HCT116 (cell line): ENCODE measurements at regions not wholly inside any gene's neighbourhood (a gene's known extent, or its start where the extent isn't known, plus 50 kb on each side); places are given as distances from the start of the nearest gene placed in this dataset.

Source experiments
- ATAC-seq: fragments of 200-7000 bp; cut with Tn5 transposase; 2 replicates; pipeline ENCODE4 v1.9.1; 2020; ENCODE audit warnings: mild to moderate bottlenecking, moderate library complexity
- BruUV-seq: library from RNA; stranded (reverse); fragments of 400-500 nt; replicated peaks from 2 replicates; lab custom pipeline; 2021; lab: Mats Ljungman, UMichigan
- CTCF ChIA-PET: fragments of 300-600 bp; sonication (Branson Sonifier 250); formaldehyde crosslinking; loops from one replicate; lab custom pipeline; 2021; ENCODE audit warnings: antibody characterized with exemption; lab: Charles Lee
- POLR2A ChIA-PET: fragments of 300-600, 350-600 bp; sonication (Branson Sonifier 250); formaldehyde crosslinking; loops from one replicate; lab custom pipeline; 2021; ENCODE audit warnings: antibody characterized with exemption; lab: Charles Lee
- RAD21 ChIA-PET, 2 experiments: fragments of 300-600 bp; sonication (Branson Sonifier 250); formaldehyde crosslinking; loops; one replicate each; lab custom pipeline; 2023; ENCODE audit warnings: low total read pairs in 2 of 2; ENCODE audit not compliant: uncharacterized antibody in 2 of 2, unreplicated experiment in 2 of 2, low non-redundant PET in 1 of 2; lab: Charles Lee
- DNase-seq: peaks from one replicate; pipeline ENCODE4 v3.0.0-alpha.2; 2010; ENCODE audit warnings: low read depth, low spot score
- H2AFZ ChIP-seq: fragments of 200-600 bp; shearing (Covaris generic), sonication (generic); 2 replicates; pipeline ENCODE4 v1.6.1; 2017; ENCODE audit warnings: low read depth, mixed run types, mixed read lengths, antibody characterized with exemption, low read length; ENCODE audit not compliant: poor library complexity, severe bottlenecking
- H3K27ac ChIP-seq: 2 replicates; pipeline ENCODE4 v1.5.1; 2012; ENCODE audit warnings: low read depth, low read length
- H3K27me3 ChIP-seq: fragments of 200-600 bp; sonication (generic); 2 replicates; pipeline ENCODE4 v1.6.1; 2016; ENCODE audit warnings: mixed run types, low read length, mixed read lengths; ENCODE audit not compliant: insufficient read depth
- H3K36me3 ChIP-seq, 2 experiments: fragments of 200-500 bp in 1 of 2; fragments of 200-600 bp in 1 of 2; sonication (Bioruptor generic) in 1 of 2; sonication (generic) in 1 of 2; 2 replicates each; pipeline versions ENCODE4 v1.5.1 to v1.6.1; 2014 to 2016; ENCODE audit warnings: low read length in 2 of 2, inconsistent platforms in 1 of 2, mixed read lengths in 1 of 2, mixed run types in 1 of 2; ENCODE audit not compliant: insufficient read depth in 2 of 2, control insufficient read depth in 1 of 2
- H3K4me1 ChIP-seq, 2 experiments: fragments of 200-600 bp in 1 of 2; sonication (generic) in 1 of 2; 2 replicates each; pipeline versions ENCODE4 v1.5.1 to v1.6.1; 2012 to 2017; ENCODE audit warnings: low read length in 2 of 2, inconsistent platforms in 1 of 2, mild to moderate bottlenecking in 1 of 2, mixed read lengths in 1 of 2, mixed run types in 1 of 2, moderate library complexity in 1 of 2; ENCODE audit not compliant: insufficient read depth in 2 of 2, control insufficient read depth in 1 of 2
- H3K4me2 ChIP-seq: fragments of 200-600 bp; sonication (generic); 2 replicates; pipeline ENCODE4 v1.6.1; 2017; ENCODE audit warnings: mixed run types, low read length, mixed read lengths
- H3K4me3 ChIP-seq, 2 experiments: fragments of 200-600 bp in 1 of 2; sonication (generic) in 1 of 2; replicated peaks in 1 of 2; 2 replicates each; pipeline ENCODE4 v1.5.1; 2011 to 2016; ENCODE audit warnings: low read length in 2 of 2, control low read depth in 1 of 2, low read depth in 1 of 2, mild to moderate bottlenecking in 1 of 2, mixed read lengths in 1 of 2, mixed run types in 1 of 2
- H3K79me2 ChIP-seq: fragments of 200-600 bp; sonication (generic); 2 replicates; pipeline ENCODE4 v1.6.1; 2017; ENCODE audit warnings: mild to moderate bottlenecking, mixed run types, low read length, moderate library complexity, mixed read lengths; ENCODE audit not compliant: insufficient read depth
- H3K9ac ChIP-seq: fragments of 200-600 bp; sonication (generic); 2 replicates; pipeline ENCODE4 v1.6.1; 2016; ENCODE audit warnings: low read length, mixed read lengths
- H3K9me2 ChIP-seq: fragments of 200-600 bp; sonication (generic), shearing (Covaris generic); 2 replicates; pipeline ENCODE4 v1.6.1; 2017; ENCODE audit warnings: mixed run types, mild to moderate bottlenecking, moderate library complexity; ENCODE audit not compliant: insufficient read depth
- H3K9me3 ChIP-seq, 2 experiments: fragments of 200-500 bp in 1 of 2; fragments of 200-600 bp in 1 of 2; sonication (Bioruptor generic) in 1 of 2; sonication (generic) in 1 of 2; 2 replicates each; pipeline ENCODE4 v1.6.1; 2014 to 2017; ENCODE audit warnings: low read length in 2 of 2, mixed read lengths in 2 of 2, inconsistent platforms in 1 of 2, low read depth in 1 of 2, mild to moderate bottlenecking in 1 of 2, mixed run types in 1 of 2, moderate library complexity in 1 of 2; ENCODE audit not compliant: control insufficient read depth in 1 of 2, insufficient read depth in 1 of 2
- H4K20me1 ChIP-seq: fragments of 200-600 bp; sonication (generic), shearing (Covaris generic); 2 replicates; pipeline ENCODE4 v1.6.1; 2017; ENCODE audit warnings: mixed run types, mild to moderate bottlenecking, moderate library complexity; ENCODE audit not compliant: insufficient read depth
- CTCF ChIP-seq, 3 experiments: fragments of 200-600 bp in 1 of 3; sonication (generic) in 1 of 3; IDR thresholded peaks in 2 of 3; conservative IDR thresholded peaks in 1 of 3; 2 replicates each; pipeline ENCODE4 v1.5.1; 2012 to 2017; ENCODE audit warnings: low read depth in 2 of 3, low read length in 2 of 3, antibody characterized with exemption in 1 of 3, borderline replicate concordance in 1 of 3, control low read depth in 1 of 3, mild to moderate bottlenecking in 1 of 3, mixed read lengths in 1 of 3, mixed run types in 1 of 3, moderate library complexity in 1 of 3; ENCODE audit not compliant: insufficient read depth in 1 of 3
- ELF1 ChIP-seq: IDR thresholded peaks from 2 replicates; pipeline ENCODE4 v1.6.1; 2012; ENCODE audit warnings: low read depth, borderline replicate concordance
- FOSL1 ChIP-seq: IDR thresholded peaks from 2 replicates; pipeline ENCODE4 v1.6.1; 2012; ENCODE audit warnings: low read depth
- POLR2A ChIP-seq: IDR thresholded peaks from 2 replicates; pipeline ENCODE4 v1.7.0; 2011; ENCODE audit warnings: borderline replicate concordance; ENCODE audit not compliant: insufficient read depth, insufficient read length; ENCODE audit errors: extremely low read depth
- POLR2AphosphoS5 ChIP-seq: IDR thresholded peaks from 2 replicates; pipeline ENCODE4 v1.6.1; 2011; ENCODE audit warnings: mild to moderate bottlenecking, low read depth, low read length, moderate library complexity
- RAD21 ChIP-seq: IDR thresholded peaks from 2 replicates; pipeline ENCODE4 v1.6.1; 2012; ENCODE audit warnings: low read depth, mild to moderate bottlenecking
- REST ChIP-seq: IDR thresholded peaks from 2 replicates; pipeline ENCODE4 v1.6.1; 2012; ENCODE audit warnings: low read depth
- SIN3A ChIP-seq: IDR thresholded peaks from 2 replicates; pipeline ENCODE4 v1.6.1; 2012; ENCODE audit warnings: low read depth
- SRF ChIP-seq: IDR thresholded peaks from 2 replicates; pipeline ENCODE4 v1.6.1; 2012; ENCODE audit warnings: low read depth
- YY1 ChIP-seq: IDR thresholded peaks from 2 replicates; pipeline ENCODE4 v1.6.1; 2011; ENCODE audit warnings: low read length, low read depth, moderate library complexity, mild to moderate bottlenecking; ENCODE audit not compliant: insufficient replicate concordance; ENCODE audit errors: extremely low read depth
- intact Hi-C: fragments of 100-400 bp; cut with micrococcal nuclease; formaldehyde crosslinking; loops from 2 replicates; pipeline ENCODE4 v1.10.0; 2022

- no peaks in the 10 kb centered on the region for H3K79me2 ChIP-seq
- TF ChIP-seq SIN3A (no peak), RAD21 (peak; percentile 60), CTCF (IDR thresholded peaks at IDR 0.05 in 2 of 3, conservative IDR thresholded peaks at IDR 0.05 in 1 of 3; ENCODE audit: borderline replicate concordance in 1 of 3, insufficient read depth in 1 of 3, low read depth in 2 of 3, low read length in 2 of 3) (peak; percentile 27 to 52 (median 51); a peak in 4 of 6 replicates)
- no peaks in the 10 kb centered on the region for H3K9me2 ChIP-seq
- H2AFZ ChIP-seq, result no peak overlapping the region
- no peak overlapping the region for H3K4me3 ChIP-seq
- intact Hi-C loops, result loop anchor here (1.0 to 5.0 kb wide), 3 partner anchors 863 to 1129 kb away; no protein-coding TSS in a partner anchor
- ChIA-PET RAD21 (interaction anchor here in 1 of 2 experiments (1.7 kb wide), 1 partner anchor 1098 kb away, joined by 5 read pairs; no protein-coding TSS in a partner anchor), POLR2A (no interaction called here), CTCF (interaction anchor here (0.7 to 1.0 kb wide), 3 partner anchors 11 to 1097 kb away, joined by 3 to 4 read pairs (median 3); no protein-coding TSS in a partner anchor)
- no peak; the same call in 1 of the 2 replicates for ATAC-seq
- H3K4me1 ChIP-seq, result no peaks in the 10 kb centered on the region
- no peak overlapping the region for H3K4me2 ChIP-seq
- H3K9ac ChIP-seq, result no peak overlapping the region
- H3K27ac ChIP-seq, result no peak overlapping the region
- DNase-seq, result peak; percentile 13
- no peaks in the 10 kb centered on the region for H3K27me3 ChIP-seq
- no peaks in the 10 kb centered on the region for H3K9me3 ChIP-seq
- H3K36me3 ChIP-seq, result no peaks in the 10 kb centered on the region
- no TSS peak for BruUV-seq
- no peaks in the 10 kb centered on the region for H4K20me1 ChIP-seq
Measured at GRCh38 chr14:62179367-62180018, 417.3 kb downstream of the SNAPC1 start.

- BruUV-seq, result no TSS peak
- H3K79me2 ChIP-seq, result no peaks in the 10 kb centered on the region
- H3K9ac ChIP-seq, result no peak overlapping the region
- H3K36me3 ChIP-seq, result no peaks in the 10 kb centered on the region
- H3K4me3 ChIP-seq, result no peak overlapping the region
- H3K4me1 ChIP-seq, result no peaks in the 10 kb centered on the region
- ATAC-seq (no peak), DNase-seq (no peak)
- H3K4me2 ChIP-seq, result no peak overlapping the region
- H3K9me2 ChIP-seq, result no peaks in the 10 kb centered on the region
- ChIA-PET RAD21 (no interaction called here), POLR2A (no interaction called here), CTCF (no interaction called here)
- intact Hi-C loops, result no loop called here
- no peaks in the 10 kb centered on the region for H3K9me3 ChIP-seq
- H3K27me3 ChIP-seq, result no peaks in the 10 kb centered on the region
- no peaks in the 10 kb centered on the region for H4K20me1 ChIP-seq
- no peak overlapping the region for H2AFZ ChIP-seq
- H3K27ac ChIP-seq, result no peak overlapping the region
- TF ChIP-seq SRF (no peak), YY1 (no peak), CTCF (IDR thresholded peaks at IDR 0.05 in 2 of 3, conservative IDR thresholded peaks at IDR 0.05 in 1 of 3; ENCODE audit: borderline replicate concordance in 1 of 3, insufficient read depth in 1 of 3, low read depth in 2 of 3, low read length in 2 of 3) (no peak), FOSL1 (no peak), POLR2AphosphoS5 (no peak), REST (no peak), ELF1 (no peak), POLR2A (no peak)
Measured at GRCh38 chr14:62181591-62181990, 419.4 kb downstream of the SNAPC1 start.
